Uterus (tissue), 3 donors: ENCODE measurements at regions not wholly inside any gene's neighbourhood (a gene's known extent, or its start where the extent isn't known, plus 50 kb on each side); places are given as distances from the start of the nearest gene placed in this dataset.

ENCODE experiments used
- DNase-seq, 2 donors: peaks; one replicate each; pipeline ENCODE4 v3.0.0-alpha.2; 2019 to 2020
- H3K27ac ChIP-seq, 2 donors: fragments of 200-600 bp; sonication (generic); 1 replicate in 1 of 2; 2 replicates in 1 of 2; pipeline ENCODE4 v1.5.1; 2016 to 2018
- H3K27me3 ChIP-seq, 2 donors: fragments of 200-600 bp; sonication (generic); one replicate each; pipeline ENCODE4 v1.5.1; 2018 to 2019; ENCODE audit warnings: control low read depth in 1 of 2
- H3K36me3 ChIP-seq, 2 donors: fragments of 200-600 bp; sonication (generic); one replicate each; pipeline ENCODE4 v1.5.1; 2019; ENCODE audit warnings: control low read depth in 1 of 2
- H3K4me1 ChIP-seq, 2 donors: fragments of 200-600 bp; sonication (generic); one replicate each; pipeline ENCODE4 v1.5.1; 2018 to 2019; ENCODE audit warnings: control low read depth in 1 of 2
- H3K4me3 ChIP-seq, 2 donors: fragments of 200-600 bp; sonication (generic); 1 replicate in 1 of 2; 2 replicates in 1 of 2; pipeline ENCODE4 v1.5.1; 2018 to 2019; ENCODE audit warnings: mild to moderate bottlenecking in 1 of 2
- H3K9me3 ChIP-seq, 2 donors: fragments of 200-600 bp; sonication (generic); one replicate each; pipeline ENCODE4 v1.5.1; 2019; ENCODE audit warnings: control low read depth in 1 of 2
- CTCF ChIP-seq, 4 experiments: fragments of 200-600 bp in 2 of 4; fragments of 450-650 bp in 2 of 4; sonication (generic) in 2 of 4; IDR thresholded peaks; one replicate each; pipeline ENCODE4 v1.5.1; 2016 to 2019; ENCODE audit warnings: antibody characterized with exemption in 4 of 4, mild to moderate bottlenecking in 2 of 4, moderate library complexity in 1 of 4
- POLR2A ChIP-seq, 2 donors: fragments of 450-650 bp; IDR thresholded peaks; one replicate each; pipeline ENCODE4 v1.6.1; 2016; ENCODE audit warnings: antibody characterized with exemption in 2 of 2, mild to moderate bottlenecking in 1 of 2, moderate library complexity in 1 of 2
- intact Hi-C: fragments of 100-400 bp; cut with DNase I; formaldehyde crosslinking; loops from one replicate; pipeline ENCODE4 v1.15.1; 2023; ENCODE audit warnings: low total_unique reads
- donor health status: DM: yes; HTN: yes; CAD: no.

GRCh38 chr5:20655211-20655610 is 667.2 kb upstream of the CDH18 start:
- H3K9me3 ChIP-seq, result no peaks in the 10 kb centered on the region
- H3K4me1 ChIP-seq, result no peaks in the 10 kb centered on the region
- H3K4me3 ChIP-seq, result no peak overlapping the region
- no peak overlapping the region for H3K27ac ChIP-seq
- no peaks in the 10 kb centered on the region for H3K36me3 ChIP-seq
- TF ChIP-seq POLR2A (IDR thresholded peaks at IDR 0.05), result no peak
- no peak for TF ChIP-seq CTCF (IDR thresholded peaks at IDR 0.05)
- H3K27me3 ChIP-seq, result no peaks in the 10 kb centered on the region
- intact Hi-C loops, result no loop called here
- DNase-seq, result no peak

- no peak overlapping the region for H3K27ac ChIP-seq
- no peaks in the 10 kb centered on the region for H3K36me3 ChIP-seq
- DNase-seq, result no peak
- no peak overlapping the region for H3K4me3 ChIP-seq
- H3K9me3 ChIP-seq, result no peaks in the 10 kb centered on the region
- H3K4me1 ChIP-seq, result no peaks in the 10 kb centered on the region
- intact Hi-C loops, result no loop called here
- no peak for TF ChIP-seq POLR2A (IDR thresholded peaks at IDR 0.05)
- no peak for TF ChIP-seq CTCF (IDR thresholded peaks at IDR 0.05)
- no peaks in the 10 kb centered on the region for H3K27me3 ChIP-seq
Measured at GRCh38 chr5:20654746-20655145, 666.7 kb upstream of the CDH18 start.

- Histone ChIP-seq H3K36me3 (no peaks in the 10 kb centered on the region), H3K4me3 (no peak overlapping the region), H3K27ac (no peak overlapping the region), H3K27me3 (no peaks in the 10 kb centered on the region), H3K4me1 (no peaks in the 10 kb centered on the region), H3K9me3 (no peaks in the 10 kb centered on the region)
- no peak for DNase-seq
- TF ChIP-seq POLR2A (IDR thresholded peaks at IDR 0.05) (no peak), CTCF (IDR thresholded peaks at IDR 0.05) (no peak)
- intact Hi-C loops, result no loop called here
Measured at GRCh38 chr5:20654033-20654432, 666.0 kb upstream of the CDH18 start.

GRCh38 chr5:20649966-20650365 is 662.0 kb upstream of the CDH18 start:
- intact Hi-C loops, result no loop called here
- Histone ChIP-seq H3K4me1 (no peaks in the 10 kb centered on the region), H3K27ac (no peak overlapping the region), H3K4me3 (no peak overlapping the region), H3K27me3 (no peaks in the 10 kb centered on the region), H3K9me3 (no peaks in the 10 kb centered on the region), H3K36me3 (no peaks in the 10 kb centered on the region)
- DNase-seq, result no peak
- TF ChIP-seq POLR2A (IDR thresholded peaks at IDR 0.05) (no peak), CTCF (IDR thresholded peaks at IDR 0.05) (no peak)

GRCh38 chr5:20648981-20649380 is 661.0 kb upstream of the CDH18 start:
- no peaks in the 10 kb centered on the region for H3K9me3 ChIP-seq
- intact Hi-C loops, result no loop called here
- H3K4me1 ChIP-seq, result no peaks in the 10 kb centered on the region
- no peaks in the 10 kb centered on the region for H3K27me3 ChIP-seq
- H3K36me3 ChIP-seq, result no peaks in the 10 kb centered on the region
- TF ChIP-seq CTCF (IDR thresholded peaks at IDR 0.05) (no peak), POLR2A (IDR thresholded peaks at IDR 0.05) (no peak)
- no peak overlapping the region for H3K27ac ChIP-seq
- DNase-seq, result no peak
- no peak overlapping the region for H3K4me3 ChIP-seq
